NCI-H2081 (cell line): ENCODE measurements at regions not wholly inside any gene's neighbourhood (a gene's known extent, or its start where the extent isn't known, plus 50 kb on each side); places are given as distances from the start of the nearest gene placed in this dataset.
A peak's percentile ranks its signal among the peaks of the same experiment; 100 is the strongest.

Experiments
- DNase-seq, 2 experiments: peaks; one replicate each; lab custom pipeline; 2025; lab: John Stamatoyannopoulos, UW

- no peak for DNase-seq
Observed at GRCh38 chr13:56909896-56910600, 230.7 kb upstream of the PRR20A start.

- no peak for DNase-seq
Observed at GRCh38 chr13:56917966-56918365, 222.8 kb upstream of the PRR20A start.

- DNase-seq = no peak
Observed at GRCh38 chr13:56923626-56924140, 217.0 kb upstream of the PRR20A start.

DNA sequence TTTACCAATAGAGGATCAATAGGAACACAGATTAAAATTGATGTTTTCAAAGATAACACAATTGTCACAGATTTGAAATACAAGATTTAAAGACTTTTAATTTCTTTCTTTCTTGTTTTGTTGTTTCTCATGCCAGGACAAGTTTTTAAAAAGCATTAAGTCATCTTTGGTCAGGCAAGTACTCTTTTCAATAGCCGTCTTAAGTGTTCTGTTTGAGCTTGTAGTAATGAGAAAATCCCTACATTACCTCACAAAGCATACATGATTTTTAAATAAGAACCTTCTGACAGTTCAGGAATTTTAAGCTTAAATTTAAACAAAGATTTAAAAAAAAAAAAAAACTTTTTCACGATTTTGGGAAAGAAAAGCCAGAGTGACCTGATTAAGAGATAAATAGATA lies 216.3 kb upstream of the PRR20A start:
- no peak for DNase-seq

DNA sequence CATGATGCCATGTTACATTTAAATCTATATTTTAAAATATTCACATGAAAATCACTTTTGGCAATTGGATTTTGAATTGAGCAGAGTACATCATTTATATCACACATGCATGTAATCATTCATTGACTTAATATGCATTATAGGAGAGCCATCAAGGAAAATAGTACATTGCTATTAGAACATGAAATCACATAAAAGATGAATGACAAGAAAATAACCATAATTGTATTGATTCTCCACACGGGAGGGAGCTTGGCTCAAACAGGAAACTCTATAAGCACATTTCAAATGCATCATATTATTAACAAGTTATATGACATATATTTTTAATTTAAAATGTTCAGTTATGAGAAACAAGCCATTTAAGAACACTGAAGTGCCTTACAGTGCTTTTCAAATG lies 208.6 kb upstream of the PRR20A start:
- peak; percentile 6 to 58 for DNase-seq

GRCh38 chr13:56953965-56954364 lies 186.8 kb upstream of the PRR20A start:
- no peak for DNase-seq

- no peak for DNase-seq
Observed at GRCh38 chr13:56975647-56976046, 165.1 kb upstream of the PRR20A start.

GRCh38 chr13:56980856-56981255 lies 159.9 kb upstream of the PRR20A start:
- DNase-seq = no peak

- DNase-seq = no peak
Observed at GRCh38 chr13:56986121-56986520, 154.6 kb upstream of the PRR20A start.

GRCh38 chr13:56988543-56988942 lies 152.2 kb upstream of the PRR20A start:
- DNase-seq = no peak

DNA sequence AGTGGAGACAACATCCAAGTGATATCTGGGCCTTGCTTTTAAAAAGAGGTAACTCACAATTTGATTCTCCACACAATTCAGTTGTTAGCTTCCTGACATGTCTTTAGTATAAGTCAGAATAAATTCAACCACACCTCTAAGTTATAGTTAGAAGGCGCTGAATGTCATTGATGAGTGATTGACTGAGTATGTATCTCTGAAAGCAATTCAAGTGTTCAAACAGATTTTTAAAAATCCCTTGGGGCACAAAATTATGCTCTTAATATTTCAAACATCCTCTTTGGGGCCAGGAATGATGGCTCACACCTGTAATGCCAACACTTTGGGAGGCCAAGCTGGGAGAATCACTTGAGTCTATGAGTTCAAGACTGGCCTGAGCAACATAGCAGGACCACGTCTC lies 137.0 kb upstream of the PRR20A start:
- DNase-seq = no peak

GRCh38 chr13:57017357-57017756 lies 123.4 kb upstream of the PRR20A start:
- DNase-seq = no peak

- no peak for DNase-seq
Observed at GRCh38 chr13:57018915-57019314, 121.8 kb upstream of the PRR20A start.

- DNase-seq = no peak
Observed at GRCh38 chr13:57030671-57031070, 110.0 kb upstream of the PRR20A start.

GRCh38 chr13:57036290-57036689 lies 104.4 kb upstream of the PRR20A start:
- no peak for DNase-seq

- DNase-seq = no peak
Observed at GRCh38 chr13:57044910-57045309, 95.8 kb upstream of the PRR20A start.

GRCh38 chr13:57045826-57046546 lies 94.7 kb upstream of the PRR20A start:
- DNase-seq = no peak

DNA sequence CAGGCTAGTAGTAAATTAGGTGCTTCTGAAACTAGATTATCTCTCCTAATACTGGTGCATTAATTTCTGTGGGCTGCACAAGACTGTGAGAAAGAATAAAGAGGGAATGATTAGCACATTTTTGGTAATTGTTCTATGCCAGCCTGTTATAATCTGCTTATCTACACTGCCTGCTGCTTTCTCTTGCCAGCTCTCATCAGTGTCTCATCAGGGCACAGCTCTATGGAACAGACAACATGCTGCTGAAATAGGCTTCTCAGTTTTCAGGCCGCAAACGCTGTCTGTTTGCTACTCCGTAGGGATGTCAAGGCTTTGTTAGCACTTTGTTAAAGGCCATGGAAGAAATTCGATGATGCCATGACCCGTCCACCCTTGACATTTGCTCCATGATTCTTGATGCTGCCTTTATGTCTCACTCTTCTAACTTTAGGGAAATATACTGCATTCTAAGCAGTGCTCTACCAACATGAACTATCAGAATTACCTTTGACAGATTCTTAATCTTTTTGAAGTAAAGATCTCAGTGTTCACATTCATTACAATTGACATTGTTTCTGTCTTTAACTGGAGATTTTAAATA lies 84.0 kb upstream of the PRR20A start:
- DNase-seq = no peak

- no peak for DNase-seq
Observed at GRCh38 chr13:57063007-57063406, 77.7 kb upstream of the PRR20A start.

DNA sequence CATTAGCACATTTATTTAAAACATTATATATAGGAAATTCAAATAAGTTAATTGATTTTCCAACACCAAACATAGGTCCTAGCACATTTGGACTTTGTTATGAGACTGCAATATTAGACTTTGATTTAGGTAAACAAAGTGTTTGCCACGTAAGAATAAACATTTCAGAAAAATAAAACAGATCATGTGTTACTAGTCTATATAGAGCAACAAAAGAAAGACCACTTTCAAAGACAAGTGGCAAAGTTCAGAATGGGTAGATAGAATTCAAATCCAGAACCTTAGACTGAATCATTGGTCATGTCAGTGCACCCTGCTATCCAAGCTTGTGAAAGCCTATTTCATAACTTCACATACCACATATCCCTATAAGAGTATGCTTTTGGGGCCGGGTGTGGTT lies 66.7 kb upstream of the PRR20A start:
- DNase-seq = no peak

DNA sequence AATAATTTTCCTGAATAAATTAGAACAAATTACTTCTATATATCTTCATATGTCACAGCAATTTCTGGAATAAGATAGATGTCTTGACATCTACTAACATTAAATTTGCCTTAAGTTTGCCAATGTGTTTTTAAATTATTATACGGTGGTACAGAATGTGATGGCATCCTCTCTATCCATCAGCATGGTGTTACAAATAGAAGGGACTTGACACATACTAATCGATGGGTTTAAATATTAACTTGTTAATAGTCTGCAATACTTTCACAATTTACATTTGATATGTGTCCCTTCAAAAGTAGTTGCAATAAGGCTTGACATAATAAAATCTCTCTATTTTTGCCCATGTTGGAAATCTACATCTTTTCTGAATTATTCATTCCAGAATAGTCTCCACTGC lies 65.1 kb upstream of the PRR20A start:
- no peak for DNase-seq

DNA sequence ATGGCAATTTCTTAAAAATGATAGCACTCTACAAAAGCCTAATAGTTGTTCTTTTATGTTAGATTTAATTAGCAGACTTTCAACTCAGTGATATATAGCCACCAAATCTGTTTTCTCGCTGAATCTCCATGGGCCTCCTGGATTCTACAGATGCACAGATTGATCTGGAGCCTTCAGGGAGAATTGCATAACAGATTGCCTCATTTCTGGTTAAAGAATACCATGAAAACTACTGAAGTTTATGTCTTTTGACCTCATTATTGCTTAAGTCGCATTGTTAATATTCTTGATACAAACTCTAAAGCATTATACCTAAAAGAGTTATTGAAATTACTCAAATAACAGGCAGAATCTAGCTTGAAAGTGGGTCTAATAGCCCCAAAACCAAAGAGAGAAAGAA lies 53.7 kb upstream of the PRR20A start:
- DNase-seq = no peak
